HepG2 (cell line): ENCODE measurements at regions not wholly inside any gene's neighbourhood (a gene's known extent, or its start where the extent isn't known, plus 50 kb on each side); places are given as distances from the start of the nearest gene placed in this dataset.

ENCODE experiments used
- ATAC-seq: fragments of 200-7000 bp; cut with Tn5 transposase; 3 replicates; pipeline ENCODE4 v1.9.1; 2020; ENCODE audit warnings: mild to moderate bottlenecking, moderate library complexity
- BruUV-seq: library from RNA; stranded (reverse); fragments of 400-500 nt; replicated peaks from 2 replicates; lab custom pipeline; 2021; lab: Mats Ljungman, UMichigan
- CTCF ChIA-PET: fragments of 300-600 bp; formaldehyde crosslinking; extraction: SDS; loops from one replicate; lab custom pipeline; 2021; ENCODE audit warnings: low total read pairs, inconsistent platforms, low intra/inter-chr PET ratio; lab: Yijun Ruan, JAX
- POLR2A ChIA-PET: fragments of 350-600 bp; sonication (Branson Sonifier 250); formaldehyde crosslinking; loops from one replicate; lab custom pipeline; 2020; ENCODE audit warnings: antibody characterized with exemption, inconsistent platforms; lab: Yijun Ruan, JAX
- DNase-seq: peaks from one replicate; pipeline ENCODE4 v3.0.0-alpha.2; 2015; ENCODE audit warnings: low spot score
- FAIRE-seq: peaks from 3 replicates; lab custom pipeline; 2011; peaks lifted over from hg19 to GRCh38; lab: Jason Lieb, UNC
- H2AFZ ChIP-seq: one replicate; pipeline ENCODE4 v1.6.1; 2011; ENCODE audit warnings: low read length, inconsistent platforms
- H3K27ac ChIP-seq: fragments of 300-600 bp; 3 replicates; pipeline ENCODE4 v1.8.0; 2011; ENCODE audit warnings: mixed run types, mild to moderate bottlenecking, mixed read lengths, low read length, inconsistent platforms; ENCODE audit not compliant: insufficient read depth; ENCODE audit errors: extremely low read length
- H3K27me3 ChIP-seq, 2 experiments: fragments of 200-600 bp in 1 of 2; 2 replicates in 1 of 2; 3 replicates in 1 of 2; pipeline versions ENCODE4 v1.6.0 to v1.8.0; 2011; ENCODE audit warnings: low read length in 2 of 2, mild to moderate bottlenecking in 2 of 2, moderate library complexity in 2 of 2, inconsistent platforms in 1 of 2; ENCODE audit not compliant: insufficient read depth in 2 of 2, control insufficient read depth in 1 of 2
- H3K36me3 ChIP-seq, 2 experiments: fragments of 200-600 bp in 1 of 2; replicated peaks in 1 of 2; 2 replicates in 1 of 2; 3 replicates in 1 of 2; pipeline versions ENCODE4 v1.5.1 to v1.8.0; 2011; ENCODE audit warnings: low read length in 2 of 2, inconsistent platforms in 1 of 2; ENCODE audit not compliant: insufficient read depth in 2 of 2, control insufficient read depth in 1 of 2
- H3K4me1 ChIP-seq: 2 replicates; pipeline ENCODE4 v1.5.1; 2012; ENCODE audit warnings: low read length, inconsistent platforms; ENCODE audit not compliant: insufficient read depth
- H3K4me2 ChIP-seq: 2 replicates; pipeline ENCODE4 v1.6.0; 2011; ENCODE audit warnings: low read depth, low read length, inconsistent platforms
- H3K4me3 ChIP-seq, 3 experiments: fragments of 200-600 bp in 1 of 3; sonication (generic), shearing (Covaris generic) in 1 of 3; replicated peaks in 1 of 3; 2 replicates each; pipeline ENCODE4 v1.5.1; 2011 to 2016; ENCODE audit warnings: low read length in 3 of 3, inconsistent platforms in 2 of 3, low read depth in 2 of 3, mild to moderate bottlenecking in 2 of 3, control low read depth in 1 of 3, mixed read lengths in 1 of 3; ENCODE audit not compliant: insufficient read depth in 1 of 3
- H3K79me2 ChIP-seq: one replicate; pipeline ENCODE4 v1.6.1; 2011; ENCODE audit warnings: low read length, inconsistent platforms; ENCODE audit not compliant: insufficient read depth
- H3K9ac ChIP-seq: 2 replicates; pipeline ENCODE4 v1.6.0; 2011; ENCODE audit warnings: mild to moderate bottlenecking, low read depth, low read length, inconsistent platforms; ENCODE audit not compliant: insufficient read depth
- H3K9me3 ChIP-seq: 2 replicates; pipeline ENCODE4 v1.5.1; 2012; ENCODE audit warnings: mild to moderate bottlenecking, low read length
- H4K20me1 ChIP-seq: 2 replicates; pipeline ENCODE4 v1.6.0; 2011; ENCODE audit warnings: inconsistent platforms, mild to moderate bottlenecking, low read length, moderate library complexity; ENCODE audit not compliant: insufficient read depth
- CBX2 ChIP-seq, 2 experiments: fragments of 200-600 bp in 1 of 2; sonication (generic); formaldehyde crosslinking in 1 of 2; IDR thresholded peaks; 2 replicates each; pipeline versions ENCODE4 v1.7.0 to v1.8.1; 2018 to 2022; ENCODE audit warnings: low read depth in 2 of 2, low read length in 1 of 2, mild to moderate bottlenecking in 1 of 2, missing genetic modification reagents in 1 of 2
- EZH2 ChIP-seq: conservative IDR thresholded peaks from 2 replicates; pipeline ENCODE4 v1.6.1; 2012; ENCODE audit warnings: mild to moderate bottlenecking, low read depth, low read length, moderate library complexity
- GFI1 ChIP-seq: sonication (generic); formaldehyde crosslinking; IDR thresholded peaks from 2 replicates; pipeline ENCODE4 v1.5.0; 2020; ENCODE audit warnings: missing genetic modification reagents, mild to moderate bottlenecking, borderline replicate concordance
- HDAC2 ChIP-seq: sonication (generic); formaldehyde crosslinking; IDR thresholded peaks from 2 replicates; pipeline ENCODE4 v1.4.0; 2020; ENCODE audit warnings: missing genetic modification reagents
- MEIS2 ChIP-seq: sonication (generic); formaldehyde crosslinking; IDR thresholded peaks from 2 replicates; pipeline ENCODE4 v1.9.0; 2021; ENCODE audit warnings: mild to moderate bottlenecking, missing genetic modification reagents
- MIER2 ChIP-seq: IDR thresholded peaks from 2 replicates; pipeline ENCODE4 v1.6.1; 2016; ENCODE audit warnings: missing biosample characterization, missing genetic modification reagents
- NFE2L1 ChIP-seq: sonication (generic); formaldehyde crosslinking; IDR thresholded peaks from 2 replicates; pipeline ENCODE4 v1.4.0; 2020; ENCODE audit warnings: missing genetic modification reagents, mild to moderate bottlenecking, borderline replicate concordance
- POGZ ChIP-seq: sonication (generic); formaldehyde crosslinking; IDR thresholded peaks from 2 replicates; pipeline ENCODE4 v1.4.0; 2020; ENCODE audit warnings: mild to moderate bottlenecking, missing genetic modification reagents
- POLR2A ChIP-seq, 2 experiments: IDR thresholded peaks; 2 replicates each; pipeline ENCODE4 v1.6.1; 2011; ENCODE audit warnings: low read depth in 2 of 2, low read length in 2 of 2, mild to moderate bottlenecking in 1 of 2, moderate library complexity in 1 of 2; ENCODE audit not compliant: insufficient read depth in 1 of 2
- ZBTB7B ChIP-seq: sonication (generic); formaldehyde crosslinking; IDR thresholded peaks from 2 replicates; pipeline ENCODE4 v1.4.0; 2020; ENCODE audit warnings: missing genetic modification reagents
- ZNF3 ChIP-seq: IDR thresholded peaks from 2 replicates; pipeline ENCODE4 v1.7.0; 2017; ENCODE audit warnings: inconsistent platforms
- ZNF350 ChIP-seq: sonication (generic); formaldehyde crosslinking; IDR thresholded peaks from 2 replicates; pipeline ENCODE4 v1.4.0; 2020; ENCODE audit warnings: mild to moderate bottlenecking, low read depth, missing genetic modification reagents, borderline replicate concordance
- ZNF709 ChIP-seq: sonication (generic); formaldehyde crosslinking; IDR thresholded peaks from 2 replicates; pipeline ENCODE4 v1.5.0; 2020; ENCODE audit warnings: mild to moderate bottlenecking, missing genetic modification reagents
- WGBS: methylation state at CpG from one replicate; pipeline ENCODE4 v1.1.6; 2017; ENCODE audit warnings: low lambda C conversion rate; 5-methylcytosine and 5-hydroxymethylcytosine counted together
- in situ Hi-C: cut with HindIII; loops from 2 replicates; pipeline ENCODE4 v1.10.0; 2017; ENCODE audit warnings: low pct_unique_long_range_greater_than_20kb; ENCODE audit not compliant: extremely low pct_ligation_motif_present
- intact Hi-C: fragments of 100-400 bp; cut with micrococcal nuclease; formaldehyde crosslinking; loops from one replicate; pipeline ENCODE4 v1.10.0; 2022; ENCODE audit not compliant: unreplicated experiment
- TF ChIP-seq, protein P1 (sequence below): sonication (generic); formaldehyde crosslinking; IDR thresholded peaks from 2 replicates; pipeline ENCODE4 v1.5.0; 2020; ENCODE audit warnings: mild to moderate bottlenecking, missing genetic modification reagents, borderline replicate concordance
- TF ChIP-seq, protein P2 (sequence below): sonication (generic); formaldehyde crosslinking; IDR thresholded peaks from 2 replicates; pipeline ENCODE4 v1.4.0; 2020; ENCODE audit warnings: missing genetic modification reagents

GRCh38 chr3:95506174-95506573 lies 1308.2 kb upstream of the EPHA6 start:
- Histone ChIP-seq H3K36me3 (no peaks in the 10 kb centered on the region), H3K4me1 (no peaks in the 10 kb centered on the region), H3K27ac (no peak overlapping the region), H2AFZ (no peak overlapping the region), H3K27me3 (no peaks in the 10 kb centered on the region), H3K4me3 (no peak overlapping the region), H3K4me2 (no peak overlapping the region), H3K79me2 (no peaks in the 10 kb centered on the region), H4K20me1 (no peaks in the 10 kb centered on the region), H3K9ac (no peak overlapping the region), H3K9me3 (no peaks in the 10 kb centered on the region)
- DNase-seq (no peak), ATAC-seq (no peak)
- ChIA-PET CTCF (no interaction called here), POLR2A (no interaction called here)
- in situ Hi-C loops, result no loop called here
- TF ChIP-seq POLR2A (IDR thresholded peaks at IDR 0.05; ENCODE audit: insufficient read depth in 1 of 2, low read depth in 2 of 2, low read length in 2 of 2), result no peak
- TF ChIP-seq, all 625 proteins: peak for 0
- WGBS, result 0% methylated on average over 1 of the region's 1 CpG
- intact Hi-C loops, result no loop called here
- BruUV-seq, result no TSS peak
- no peak for FAIRE-seq

- FAIRE-seq, result no peak
- POLR2A ChIA-PET, result no interaction called here
- no peaks in the 10 kb centered on the region for H3K27me3 ChIP-seq
- WGBS, result 0% methylated on average over 2 of the region's 2 CpGs
- H3K9me3 ChIP-seq, result no peaks in the 10 kb centered on the region
- no peaks in the 10 kb centered on the region; the same call in 1 of the 2 replicates for H4K20me1 ChIP-seq
- H3K9ac ChIP-seq, result no peak overlapping the region
- H3K36me3 ChIP-seq, result no peaks in the 10 kb centered on the region
- in situ Hi-C loops, result no loop called here
- no TSS peak for BruUV-seq
- no peak for DNase-seq
- TF ChIP-seq ZNF709 (CRISPR knock-in tag) (no peak), HDAC2 (no peak), POGZ (CRISPR knock-in tag) (no peak), CBX2 (IDR thresholded peaks at IDR 0.05; ENCODE audit: low read depth, low read length) (no peak), CBX2 (CRISPR knock-in tag; IDR thresholded peaks at IDR 0.05; ENCODE audit: low read depth) (no peak), EZH2 (no peak), GFI1 (CRISPR knock-in tag) (no peak), ZNF3 (CRISPR knock-in tag) (no peak), MIER2 (CRISPR knock-in tag) (no peak), NFE2L1 (no peak), ZBTB7B (CRISPR knock-in tag) (no peak), MEIS2 (CRISPR knock-in tag) (no peak), ZNF350 (CRISPR knock-in tag) (no peak)
- TF ChIP-seq, protein P1, sequence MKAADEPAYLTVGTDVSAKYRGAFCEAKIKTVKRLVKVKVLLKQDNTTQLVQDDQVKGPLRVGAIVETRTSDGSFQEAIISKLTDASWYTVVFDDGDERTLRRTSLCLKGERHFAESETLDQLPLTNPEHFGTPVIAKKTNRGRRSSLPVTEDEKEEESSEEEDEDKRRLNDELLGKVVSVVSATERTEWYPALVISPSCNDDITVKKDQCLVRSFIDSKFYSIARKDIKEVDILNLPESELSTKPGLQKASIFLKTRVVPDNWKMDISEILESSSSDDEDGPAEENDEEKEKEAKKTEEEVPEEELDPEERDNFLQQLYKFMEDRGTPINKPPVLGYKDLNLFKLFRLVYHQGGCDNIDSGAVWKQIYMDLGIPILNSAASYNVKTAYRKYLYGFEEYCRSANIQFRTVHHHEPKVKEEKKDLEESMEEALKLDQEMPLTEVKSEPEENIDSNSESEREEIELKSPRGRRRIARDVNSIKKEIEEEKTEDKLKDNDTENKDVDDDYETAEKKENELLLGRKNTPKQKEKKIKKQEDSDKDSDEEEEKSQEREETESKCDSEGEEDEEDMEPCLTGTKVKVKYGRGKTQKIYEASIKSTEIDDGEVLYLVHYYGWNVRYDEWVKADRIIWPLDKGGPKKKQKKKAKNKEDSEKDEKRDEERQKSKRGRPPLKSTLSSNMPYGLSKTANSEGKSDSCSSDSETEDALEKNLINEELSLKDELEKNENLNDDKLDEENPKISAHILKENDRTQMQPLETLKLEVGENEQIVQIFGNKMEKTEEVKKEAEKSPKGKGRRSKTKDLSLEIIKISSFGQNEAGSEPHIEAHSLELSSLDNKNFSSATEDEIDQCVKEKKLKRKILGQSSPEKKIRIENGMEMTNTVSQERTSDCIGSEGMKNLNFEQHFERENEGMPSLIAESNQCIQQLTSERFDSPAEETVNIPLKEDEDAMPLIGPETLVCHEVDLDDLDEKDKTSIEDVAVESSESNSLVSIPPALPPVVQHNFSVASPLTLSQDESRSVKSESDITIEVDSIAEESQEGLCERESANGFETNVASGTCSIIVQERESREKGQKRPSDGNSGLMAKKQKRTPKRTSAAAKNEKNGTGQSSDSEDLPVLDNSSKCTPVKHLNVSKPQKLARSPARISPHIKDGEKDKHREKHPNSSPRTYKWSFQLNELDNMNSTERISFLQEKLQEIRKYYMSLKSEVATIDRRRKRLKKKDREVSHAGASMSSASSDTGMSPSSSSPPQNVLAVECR (CRISPR knock-in tag), result no peak
- TF ChIP-seq, protein P2, sequence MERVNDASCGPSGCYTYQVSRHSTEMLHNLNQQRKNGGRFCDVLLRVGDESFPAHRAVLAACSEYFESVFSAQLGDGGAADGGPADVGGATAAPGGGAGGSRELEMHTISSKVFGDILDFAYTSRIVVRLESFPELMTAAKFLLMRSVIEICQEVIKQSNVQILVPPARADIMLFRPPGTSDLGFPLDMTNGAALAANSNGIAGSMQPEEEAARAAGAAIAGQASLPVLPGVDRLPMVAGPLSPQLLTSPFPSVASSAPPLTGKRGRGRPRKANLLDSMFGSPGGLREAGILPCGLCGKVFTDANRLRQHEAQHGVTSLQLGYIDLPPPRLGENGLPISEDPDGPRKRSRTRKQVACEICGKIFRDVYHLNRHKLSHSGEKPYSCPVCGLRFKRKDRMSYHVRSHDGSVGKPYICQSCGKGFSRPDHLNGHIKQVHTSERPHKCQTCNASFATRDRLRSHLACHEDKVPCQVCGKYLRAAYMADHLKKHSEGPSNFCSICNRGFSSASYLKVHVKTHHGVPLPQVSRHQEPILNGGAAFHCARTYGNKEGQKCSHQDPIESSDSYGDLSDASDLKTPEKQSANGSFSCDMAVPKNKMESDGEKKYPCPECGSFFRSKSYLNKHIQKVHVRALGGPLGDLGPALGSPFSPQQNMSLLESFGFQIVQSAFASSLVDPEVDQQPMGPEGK (CRISPR knock-in tag), result no peak
- TF ChIP-seq, all 625 proteins: peak for 0
- no peak overlapping the region for H2AFZ ChIP-seq
- no peak overlapping the region for H3K4me3 ChIP-seq
- H3K79me2 ChIP-seq, result no peaks in the 10 kb centered on the region
- intact Hi-C loops, result no loop called here
- H3K4me2 ChIP-seq, result no peak overlapping the region
- no peaks in the 10 kb centered on the region for H3K4me1 ChIP-seq
- no peak overlapping the region for H3K27ac ChIP-seq
- ATAC-seq, result no peak
- CTCF ChIA-PET, result no interaction called here
Measured at GRCh38 chr3:95508124-95508523, 1306.3 kb upstream of the EPHA6 start.
